HepG2 (cell line): ENCODE measurements at regions not wholly inside any gene's neighbourhood (a gene's known extent, or its start where the extent isn't known, plus 50 kb on each side); places are given as distances from the start of the nearest gene placed in this dataset.

ENCODE experiments used
- CEBPZ ChIP-seq: IDR thresholded peaks from 2 replicates; pipeline ENCODE4 v1.6.1; 2012; ENCODE audit warnings: low read length, improper control_type of control experiment
- E2F2 ChIP-seq: sonication (generic); formaldehyde crosslinking; IDR thresholded peaks from 2 replicates; pipeline ENCODE4 v1.4.0; 2020; ENCODE audit warnings: missing genetic modification reagents, borderline replicate concordance
- GFI1 ChIP-seq: sonication (generic); formaldehyde crosslinking; IDR thresholded peaks from 2 replicates; pipeline ENCODE4 v1.5.0; 2020; ENCODE audit warnings: missing genetic modification reagents, mild to moderate bottlenecking, borderline replicate concordance
- HOXD1 ChIP-seq: sonication (generic); formaldehyde crosslinking; IDR thresholded peaks from 2 replicates; pipeline ENCODE4 v1.5.0; 2020; ENCODE audit warnings: missing genetic modification reagents
- MIER2 ChIP-seq: IDR thresholded peaks from 2 replicates; pipeline ENCODE4 v1.6.1; 2016; ENCODE audit warnings: missing biosample characterization, missing genetic modification reagents
- MXD3 ChIP-seq: IDR thresholded peaks from 2 replicates; pipeline ENCODE4 v1.6.1; 2016; ENCODE audit warnings: mild to moderate bottlenecking, missing biosample characterization, missing genetic modification reagents
- MYNN ChIP-seq: sonication (generic); formaldehyde crosslinking; IDR thresholded peaks from 2 replicates; pipeline ENCODE4 v1.4.0; 2020; ENCODE audit warnings: mild to moderate bottlenecking, low read depth, missing genetic modification reagents
- NR1H2 ChIP-seq: sonication (generic); formaldehyde crosslinking; IDR thresholded peaks from 2 replicates; pipeline ENCODE4 v1.8.1; 2022; ENCODE audit warnings: low read depth, missing genetic modification reagents, borderline replicate concordance
- POLR2AphosphoS5 ChIP-seq: IDR thresholded peaks from 2 replicates; pipeline ENCODE4 v1.6.1; 2012; ENCODE audit warnings: low read depth, low read length
- SOX13 ChIP-seq, 3 experiments: fragments of 450-650 bp in 1 of 3; sonication (generic) in 1 of 3; formaldehyde crosslinking in 1 of 3; IDR thresholded peaks in 2 of 3; conservative IDR thresholded peaks in 1 of 3; 2 replicates each; pipeline versions ENCODE4 v1.5.0 to v1.6.1; 2016 to 2020; ENCODE audit warnings: antibody characterized with exemption in 1 of 3, mild to moderate bottlenecking in 1 of 3, missing compliant biosample characterization in 1 of 3, missing genetic modification reagents in 1 of 3, moderate library complexity in 1 of 3
- SOX5 ChIP-seq: IDR thresholded peaks from 2 replicates; pipeline ENCODE4 v1.6.1; 2016; ENCODE audit warnings: borderline replicate concordance
- SOX6 ChIP-seq, 2 experiments: fragments of 450-650 bp in 1 of 2; sonication (generic) in 1 of 2; formaldehyde crosslinking in 1 of 2; IDR thresholded peaks; 2 replicates each; pipeline versions ENCODE4 v1.4.0 to v1.6.1; 2017 to 2020; ENCODE audit warnings: antibody characterized with exemption in 1 of 2, mild to moderate bottlenecking in 1 of 2, missing genetic modification reagents in 1 of 2
- TCF7 ChIP-seq: sonication (generic); IDR thresholded peaks from 2 replicates; pipeline ENCODE4 v1.6.1; 2016; ENCODE audit warnings: antibody characterized with exemption, low read depth
- TFDP1 ChIP-seq: IDR thresholded peaks from 2 replicates; pipeline ENCODE4 v1.6.1; 2016; ENCODE audit warnings: missing compliant biosample characterization, missing genetic modification reagents, borderline replicate concordance
- TOE1 ChIP-seq: sonication (generic); formaldehyde crosslinking; IDR thresholded peaks from 2 replicates; pipeline ENCODE4 v1.4.0; 2020; ENCODE audit warnings: mild to moderate bottlenecking, missing genetic modification reagents
- ZNF530 ChIP-seq: sonication (generic); formaldehyde crosslinking; IDR thresholded peaks from 2 replicates; pipeline ENCODE4 v1.5.0; 2020; ENCODE audit warnings: low read depth, mild to moderate bottlenecking, missing genetic modification reagents
- ZNF574 ChIP-seq: sonication (generic); formaldehyde crosslinking; IDR thresholded peaks from 2 replicates; pipeline ENCODE4 v1.4.0; 2020; ENCODE audit warnings: missing genetic modification reagents
- ZNF577 ChIP-seq: sonication (generic); formaldehyde crosslinking; IDR thresholded peaks from 2 replicates; pipeline ENCODE4 v1.4.0; 2020; ENCODE audit warnings: mild to moderate bottlenecking, low read depth, missing genetic modification reagents, borderline replicate concordance
- ZNF746 ChIP-seq: sonication (generic); formaldehyde crosslinking; IDR thresholded peaks from 2 replicates; pipeline ENCODE4 v1.8.0; 2022; ENCODE audit warnings: mild to moderate bottlenecking, missing genetic modification reagents

GRCh38 chr2:149860276-149860921 lies 272.8 kb upstream of the MMADHC start (continued):
- TF ChIP-seq GFI1 (CRISPR knock-in tag) (no peak), ZNF574 (no peak), ZNF746 (CRISPR knock-in tag) (no peak), TOE1 (CRISPR knock-in tag) (no peak), SOX5 (CRISPR knock-in tag) (0 out of 2 replicates have a peak, but pooled peaks have one; percentile 53), E2F2 (CRISPR knock-in tag) (no peak), TCF7 (peak; percentile 43; the same call in 1 of the 2 replicates), MXD3 (CRISPR knock-in tag) (no peak), ZNF530 (CRISPR knock-in tag) (no peak), HOXD1 (CRISPR knock-in tag) (no peak), CEBPZ (no peak), TFDP1 (CRISPR knock-in tag) (no peak), MYNN (CRISPR knock-in tag) (no peak), ZNF577 (CRISPR knock-in tag) (no peak), SOX6 (IDR thresholded peaks at IDR 0.05) (no peak), SOX6 (CRISPR knock-in tag; IDR thresholded peaks at IDR 0.05) (peak; percentile 67; the same call in 1 of the 2 replicates), POLR2AphosphoS5 (no peak), MIER2 (CRISPR knock-in tag) (no peak), SOX13 (IDR thresholded peaks at IDR 0.05) (no peak; the same call in 1 of the 2 replicates), SOX13 (CRISPR knock-in tag; conservative IDR thresholded peaks at IDR 0.05 in 1 of 2, IDR thresholded peaks at IDR 0.05 in 1 of 2) (peak in 1 of 2 experiments; percentile 82; a peak in 2 of 4 replicates), NR1H2 (CRISPR knock-in tag) (no peak)
